ENCODE measurements at regions not wholly inside any gene's neighbourhood (a gene's known extent, or its start where the extent isn't known, plus 50 kb on each side); places are given as distances from the start of the nearest gene placed in this dataset.

GRCh38 chr3:194072691-194073279, 63.2 kb upstream of the HES1 start:
- TF ChIP-seq POLR2A (IDR thresholded peaks at IDR 0.05) (no peak), POLR2AphosphoS5 (IDR thresholded peaks at IDR 0.05) (no peak)
- TF ChIP-seq, protein P1, sequence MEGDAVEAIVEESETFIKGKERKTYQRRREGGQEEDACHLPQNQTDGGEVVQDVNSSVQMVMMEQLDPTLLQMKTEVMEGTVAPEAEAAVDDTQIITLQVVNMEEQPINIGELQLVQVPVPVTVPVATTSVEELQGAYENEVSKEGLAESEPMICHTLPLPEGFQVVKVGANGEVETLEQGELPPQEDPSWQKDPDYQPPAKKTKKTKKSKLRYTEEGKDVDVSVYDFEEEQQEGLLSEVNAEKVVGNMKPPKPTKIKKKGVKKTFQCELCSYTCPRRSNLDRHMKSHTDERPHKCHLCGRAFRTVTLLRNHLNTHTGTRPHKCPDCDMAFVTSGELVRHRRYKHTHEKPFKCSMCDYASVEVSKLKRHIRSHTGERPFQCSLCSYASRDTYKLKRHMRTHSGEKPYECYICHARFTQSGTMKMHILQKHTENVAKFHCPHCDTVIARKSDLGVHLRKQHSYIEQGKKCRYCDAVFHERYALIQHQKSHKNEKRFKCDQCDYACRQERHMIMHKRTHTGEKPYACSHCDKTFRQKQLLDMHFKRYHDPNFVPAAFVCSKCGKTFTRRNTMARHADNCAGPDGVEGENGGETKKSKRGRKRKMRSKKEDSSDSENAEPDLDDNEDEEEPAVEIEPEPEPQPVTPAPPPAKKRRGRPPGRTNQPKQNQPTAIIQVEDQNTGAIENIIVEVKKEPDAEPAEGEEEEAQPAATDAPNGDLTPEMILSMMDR (IDR thresholded peaks at IDR 0.05): no peak

All from suprapubic skin (tissue), 4 donors.